Hepatocyte (in vitro differentiated cells): ENCODE measurements at regions not wholly inside any gene's neighbourhood (a gene's known extent, or its start where the extent isn't known, plus 50 kb on each side); places are given as distances from the start of the nearest gene placed in this dataset.
A peak's percentile ranks its signal among the peaks of the same experiment; 100 is the strongest.

Experiments used
- DNase-seq: peaks from one replicate; pipeline ENCODE4 v3.0.0-alpha.2; 2016; ENCODE audit warnings: low spot score
- H2AFZ ChIP-seq: fragments of 200-600 bp; sonication (generic); 2 replicates; pipeline ENCODE4 v1.6.0; 2016; ENCODE audit warnings: antibody characterized with exemption, mild to moderate bottlenecking
- H3K27ac ChIP-seq: fragments of 200-600 bp; sonication (generic); 2 replicates; pipeline ENCODE4 v1.5.1; 2016; ENCODE audit warnings: mild to moderate bottlenecking
- H3K27me3 ChIP-seq: fragments of 200-600 bp; sonication (generic); 2 replicates; pipeline ENCODE4 v1.6.1; 2016
- H3K36me3 ChIP-seq: fragments of 200-600 bp; sonication (generic); replicated peaks from 2 replicates; pipeline ENCODE4 v1.5.1; 2016; ENCODE audit warnings: low read depth; ENCODE audit not compliant: insufficient read depth
- H3K4me1 ChIP-seq: fragments of 200-600 bp; sonication (generic); 2 replicates; pipeline ENCODE4 v1.5.1; 2016; ENCODE audit warnings: mild to moderate bottlenecking, moderate library complexity; ENCODE audit not compliant: insufficient read depth
- H3K4me2 ChIP-seq: fragments of 200-600 bp; sonication (generic); 2 replicates; pipeline ENCODE4 v1.6.0; 2016
- H3K4me3 ChIP-seq: fragments of 200-600 bp; sonication (generic); 2 replicates; pipeline ENCODE4 v1.5.1; 2016; ENCODE audit warnings: mild to moderate bottlenecking
- H3K79me2 ChIP-seq: fragments of 200-600 bp; sonication (generic); 2 replicates; pipeline ENCODE4 v1.6.0; 2017; ENCODE audit warnings: mild to moderate bottlenecking
- H3K9me2 ChIP-seq: fragments of 200-600 bp; sonication (generic); replicated peaks from 2 replicates; pipeline ENCODE4 v1.6.0; 2017; ENCODE audit warnings: mild to moderate bottlenecking; ENCODE audit not compliant: insufficient read depth
- H3K9me3 ChIP-seq: fragments of 200-600 bp; sonication (generic); 2 replicates; pipeline ENCODE4 v1.5.1; 2016; ENCODE audit warnings: low read depth, mild to moderate bottlenecking
- H4K20me1 ChIP-seq: fragments of 200-600 bp; sonication (generic); 2 replicates; pipeline ENCODE4 v1.6.0; 2016; ENCODE audit warnings: mild to moderate bottlenecking; ENCODE audit not compliant: insufficient read depth, poor library complexity, severe bottlenecking
- EZH2 ChIP-seq: fragments of 200-600 bp; sonication (generic); IDR thresholded peaks from 2 replicates; pipeline ENCODE4 v1.6.1; 2016; ENCODE audit warnings: antibody characterized with exemption, mild to moderate bottlenecking, borderline replicate concordance
- EZH2phosphoT487 ChIP-seq: fragments of 200-600 bp; sonication (generic); IDR thresholded peaks from one replicate; pipeline ENCODE4 v1.6.1; 2018; ENCODE audit warnings: antibody characterized with exemption, mild to moderate bottlenecking, low read depth, moderate library complexity; ENCODE audit not compliant: unreplicated experiment, severe bottlenecking
- WGBS: methylation state at CpG from one replicate; pipeline ENCODE4 v1.1.6; 2016; ENCODE audit warnings: low lambda C conversion rate; ENCODE audit errors: missing lambda C conversion rate; 5-methylcytosine and 5-hydroxymethylcytosine counted together
- TF ChIP-seq, protein P1 (sequence below): fragments of 200-600 bp; sonication (generic); IDR thresholded peaks from 2 replicates; pipeline ENCODE4 v1.5.1; 2016; ENCODE audit warnings: antibody characterized with exemption, mild to moderate bottlenecking; ENCODE audit not compliant: poor library complexity

DNA sequence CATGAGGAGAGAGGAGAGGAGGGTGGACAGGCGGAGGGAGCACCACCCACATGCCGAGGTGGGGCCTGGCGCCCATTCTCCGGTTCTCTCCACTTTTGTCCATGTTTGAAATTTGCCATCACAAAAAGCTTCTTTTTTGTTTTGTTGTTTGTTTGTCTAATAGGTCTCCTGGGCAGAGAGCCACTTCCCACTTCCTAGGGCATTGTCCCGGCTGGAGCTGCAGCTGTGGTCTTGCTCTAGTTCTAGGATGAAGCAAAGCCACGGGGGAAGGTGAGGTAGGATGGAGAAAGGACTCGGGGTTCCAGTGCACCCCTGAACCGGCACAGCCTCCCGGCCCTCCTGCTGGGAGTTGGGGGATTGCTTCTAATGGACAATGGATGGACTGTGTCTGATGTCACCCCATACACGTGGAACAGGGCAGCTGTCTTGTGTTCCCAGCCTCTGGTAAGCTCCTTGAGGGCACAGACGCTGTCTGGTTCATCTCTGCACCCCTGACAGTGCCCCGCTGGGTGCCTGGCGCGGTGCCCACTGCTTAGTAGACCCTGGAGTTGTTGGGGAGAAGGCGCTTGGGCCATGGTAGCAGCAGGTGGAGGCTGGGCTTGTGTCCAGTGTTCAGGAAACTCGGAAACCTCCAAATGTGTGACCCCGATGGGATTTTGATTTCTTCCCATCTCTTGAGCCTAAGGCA, 278.4 kb downstream of the NDUFA10 start:
- Histone ChIP-seq H4K20me1 (no peaks in the 10 kb centered on the region), H3K4me3 (no peak overlapping the region), H3K36me3 (no peaks in the 10 kb centered on the region), H3K27ac (no peak overlapping the region), H3K4me2 (no peak overlapping the region), H2AFZ (no peak overlapping the region), H3K9me2 (no peaks in the 10 kb centered on the region), H3K79me2 (no peaks in the 10 kb centered on the region), H3K9me3 (no peaks in the 10 kb centered on the region), H3K27me3 (no peaks in the 10 kb centered on the region), H3K4me1 (peaks cover 3% of the 10 kb centered on the region)
- no peak for DNase-seq
- 85% methylated on average over 17 of the region's 17 CpGs for WGBS
- TF ChIP-seq EZH2phosphoT487: no peak
- TF ChIP-seq, protein P1, sequence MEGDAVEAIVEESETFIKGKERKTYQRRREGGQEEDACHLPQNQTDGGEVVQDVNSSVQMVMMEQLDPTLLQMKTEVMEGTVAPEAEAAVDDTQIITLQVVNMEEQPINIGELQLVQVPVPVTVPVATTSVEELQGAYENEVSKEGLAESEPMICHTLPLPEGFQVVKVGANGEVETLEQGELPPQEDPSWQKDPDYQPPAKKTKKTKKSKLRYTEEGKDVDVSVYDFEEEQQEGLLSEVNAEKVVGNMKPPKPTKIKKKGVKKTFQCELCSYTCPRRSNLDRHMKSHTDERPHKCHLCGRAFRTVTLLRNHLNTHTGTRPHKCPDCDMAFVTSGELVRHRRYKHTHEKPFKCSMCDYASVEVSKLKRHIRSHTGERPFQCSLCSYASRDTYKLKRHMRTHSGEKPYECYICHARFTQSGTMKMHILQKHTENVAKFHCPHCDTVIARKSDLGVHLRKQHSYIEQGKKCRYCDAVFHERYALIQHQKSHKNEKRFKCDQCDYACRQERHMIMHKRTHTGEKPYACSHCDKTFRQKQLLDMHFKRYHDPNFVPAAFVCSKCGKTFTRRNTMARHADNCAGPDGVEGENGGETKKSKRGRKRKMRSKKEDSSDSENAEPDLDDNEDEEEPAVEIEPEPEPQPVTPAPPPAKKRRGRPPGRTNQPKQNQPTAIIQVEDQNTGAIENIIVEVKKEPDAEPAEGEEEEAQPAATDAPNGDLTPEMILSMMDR: no peak
- TF ChIP-seq EZH2: no peak

- Histone ChIP-seq H3K9me3 (no peaks in the 10 kb centered on the region), H3K27me3 (no peaks in the 10 kb centered on the region), H3K4me2 (peak overlapping the region; percentile 45), H3K4me1 (no peaks in the 10 kb centered on the region), H2AFZ (no peak overlapping the region), H3K79me2 (no peaks in the 10 kb centered on the region), H3K4me3 (no peak overlapping the region), H3K36me3 (no peaks in the 10 kb centered on the region), H3K9me2 (no peaks in the 10 kb centered on the region), H3K27ac (no peak overlapping the region), H4K20me1 (no peaks in the 10 kb centered on the region)
- no peak for TF ChIP-seq EZH2phosphoT487
- TF ChIP-seq, protein P1: no peak
- no peak for DNase-seq
- WGBS: 49% methylated on average over 24 of the region's 24 CpGs
Observed at GRCh38 chr2:239745386-239746227, 279.5 kb downstream of the NDUFA10 start.

DNA sequence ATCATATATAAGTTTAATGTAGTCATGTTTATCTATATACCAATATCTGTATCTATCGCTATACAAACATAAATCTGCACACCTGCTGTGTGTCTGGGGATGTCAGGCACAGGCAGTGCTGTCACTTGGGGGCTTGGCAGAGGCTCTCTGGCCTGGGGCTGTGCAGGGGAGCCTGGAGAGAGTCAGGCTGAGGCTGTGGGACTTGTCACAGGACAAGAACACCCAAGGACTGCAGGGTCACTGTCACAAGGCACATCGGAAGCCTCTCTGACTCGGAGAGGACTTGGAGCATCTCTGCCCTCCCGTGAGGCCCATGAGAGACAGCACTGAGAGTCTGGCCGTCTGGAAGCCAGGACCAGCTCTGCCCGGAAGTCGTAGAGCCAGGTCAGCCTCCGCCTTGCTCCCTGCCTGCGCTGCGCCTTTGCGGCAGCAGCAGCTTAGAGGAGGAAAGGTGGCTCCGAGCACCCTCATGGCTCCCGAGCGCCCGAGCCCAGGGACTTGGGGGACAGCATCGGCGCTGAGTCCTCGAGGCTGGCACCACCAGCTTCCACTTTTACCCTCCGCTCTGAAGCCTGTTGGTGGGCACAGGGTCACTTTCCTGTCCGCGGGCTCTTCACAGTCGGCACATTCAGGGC, 280.3 kb downstream of the NDUFA10 start:
- Histone ChIP-seq H3K4me3 (no peak overlapping the region), H3K79me2 (no peaks in the 10 kb centered on the region), H3K9me3 (no peaks in the 10 kb centered on the region), H3K27ac (no peak overlapping the region), H3K27me3 (no peaks in the 10 kb centered on the region), H3K4me2 (no peak overlapping the region), H2AFZ (no peak overlapping the region), H3K9me2 (no peaks in the 10 kb centered on the region), H3K36me3 (no peaks in the 10 kb centered on the region), H4K20me1 (no peaks in the 10 kb centered on the region), H3K4me1 (no peaks in the 10 kb centered on the region)
- WGBS: 93% methylated on average over 22 of the region's 22 CpGs
- TF ChIP-seq EZH2: no peak
- TF ChIP-seq, protein P1: no peak
- no peak for TF ChIP-seq EZH2phosphoT487
- DNase-seq: no peak
